DMS79 treated with DMSO at 0.1 percent for 48 hours (cell line): ENCODE measurements at regions not wholly inside any gene's neighbourhood (a gene's known extent, or its start where the extent isn't known, plus 50 kb on each side); places are given as distances from the start of the nearest gene placed in this dataset.
A peak's percentile ranks its signal among the peaks of the same experiment; 100 is the strongest.

Experiments used
- DNase-seq: peaks from one replicate; lab custom pipeline; 2025; lab: John Stamatoyannopoulos, UW

GRCh38 chr1:22315315-22316078, 136.2 kb upstream of the ZBTB40 start:
- DNase-seq: no peak

- no peak for DNase-seq
These were observed 134.3 kb upstream of the ZBTB40 start for GRCh38 chr1:22317231-22317919.

- DNase-seq: no peak
These were observed 133.8 kb upstream of the ZBTB40 start for GRCh38 chr1:22317920-22318243.

- DNase-seq: peak; percentile 60
These were observed 133.2 kb upstream of the ZBTB40 start for GRCh38 chr1:22318279-22318981.

GRCh38 chr1:22319608-22320007, 132.0 kb upstream of the ZBTB40 start:
- DNase-seq: no peak

GRCh38 chr1:22320587-22321344, 130.9 kb upstream of the ZBTB40 start:
- DNase-seq: no peak

GRCh38 chr1:22321917-22322316, 129.7 kb upstream of the ZBTB40 start:
- DNase-seq: no peak

GRCh38 chr1:22323141-22323845, 128.4 kb upstream of the ZBTB40 start:
- DNase-seq: no peak

GRCh38 chr1:22323846-22324504, 127.7 kb upstream of the ZBTB40 start:
- DNase-seq: peak; percentile 8

GRCh38 chr1:22325531-22326371, 125.9 kb upstream of the ZBTB40 start:
- DNase-seq: no peak

- no peak for DNase-seq
These were observed 125.2 kb upstream of the ZBTB40 start for GRCh38 chr1:22326372-22326915.

GRCh38 chr1:22326931-22327330, 124.7 kb upstream of the ZBTB40 start:
- DNase-seq: no peak

GRCh38 chr1:22327411-22327810, 124.2 kb upstream of the ZBTB40 start:
- DNase-seq: no peak

GRCh38 chr1:22328331-22329147, 123.1 kb upstream of the ZBTB40 start:
- no peak for DNase-seq

- DNase-seq: no peak
These were observed 122.5 kb upstream of the ZBTB40 start for GRCh38 chr1:22329148-22329515.

GRCh38 chr1:22330092-22330759, 121.4 kb upstream of the ZBTB40 start:
- no peak for DNase-seq

GRCh38 chr1:22330760-22331119, 120.9 kb upstream of the ZBTB40 start:
- no peak for DNase-seq

GRCh38 chr1:22331618-22332423, 119.8 kb upstream of the ZBTB40 start:
- no peak for DNase-seq
